NCI-H2196 (cell line): ENCODE measurements at regions not wholly inside any gene's neighbourhood (a gene's known extent, or its start where the extent isn't known, plus 50 kb on each side); places are given as distances from the start of the nearest gene placed in this dataset.
"Not testable (repeated sequence)": the region's sequence is repeated elsewhere in the genome, so short reads cannot be mapped to it uniquely, and the experiment has no call there.

Experiments used
- DNase-seq: peaks from one replicate; lab custom pipeline; 2025; ENCODE audit not compliant: unreplicated experiment; lab: John Stamatoyannopoulos, UW

GRCh38 chr12:105481392-105482300, 151.2 kb downstream of the C12orf75 start:
- DNase-seq, result no peak

GRCh38 chr12:105482951-105483350, 152.5 kb downstream of the C12orf75 start:
- DNase-seq, result no peak

- no peak for DNase-seq
Observed at GRCh38 chr12:105483691-105484090, 153.2 kb downstream of the C12orf75 start.

- DNase-seq, result no peak
Observed at GRCh38 chr12:105485321-105485910, 154.9 kb downstream of the C12orf75 start.

GRCh38 chr12:105485921-105486320, 155.4 kb downstream of the C12orf75 start:
- DNase-seq, result no peak

- DNase-seq, result no peak
Observed at GRCh38 chr12:105487963-105488362, 157.5 kb downstream of the C12orf75 start.

- DNase-seq, result no peak
Observed at GRCh38 chr12:105492591-105493545, 162.4 kb downstream of the C12orf75 start.

- DNase-seq, result no peak
Observed at GRCh38 chr12:105499205-105499604, 168.7 kb downstream of the C12orf75 start.

GRCh38 chr12:105500676-105501075, 170.2 kb downstream of the C12orf75 start:
- DNase-seq, result not testable (repeated sequence)

GRCh38 chr12:105502426-105502930, 172.0 kb downstream of the C12orf75 start:
- DNase-seq, result no peak

- no peak for DNase-seq
Observed at GRCh38 chr12:105503619-105504018, 173.1 kb downstream of the C12orf75 start.

- no peak for DNase-seq
Observed at GRCh38 chr12:105504286-105504685, 173.8 kb downstream of the C12orf75 start.

- DNase-seq, result no peak
Observed at GRCh38 chr12:105506678-105507310, 176.3 kb downstream of the C12orf75 start.

- DNase-seq, result no peak
Observed at GRCh38 chr12:105507311-105508038, 177.0 kb downstream of the C12orf75 start.

GRCh38 chr12:105508096-105508495, 177.6 kb downstream of the C12orf75 start:
- DNase-seq, result no peak

- no peak for DNase-seq
Observed at GRCh38 chr12:105510526-105510925, 180.0 kb downstream of the C12orf75 start.

- not testable (repeated sequence) for DNase-seq
Observed at GRCh38 chr12:105512861-105513260, 182.4 kb downstream of the C12orf75 start.

- no peak for DNase-seq
Observed at GRCh38 chr12:105522166-105522825, 191.8 kb downstream of the C12orf75 start.
